ENCODE measurements at regions not wholly inside any gene's neighbourhood (a gene's known extent, or its start where the extent isn't known, plus 50 kb on each side); places are given as distances from the start of the nearest gene placed in this dataset.

DNA sequence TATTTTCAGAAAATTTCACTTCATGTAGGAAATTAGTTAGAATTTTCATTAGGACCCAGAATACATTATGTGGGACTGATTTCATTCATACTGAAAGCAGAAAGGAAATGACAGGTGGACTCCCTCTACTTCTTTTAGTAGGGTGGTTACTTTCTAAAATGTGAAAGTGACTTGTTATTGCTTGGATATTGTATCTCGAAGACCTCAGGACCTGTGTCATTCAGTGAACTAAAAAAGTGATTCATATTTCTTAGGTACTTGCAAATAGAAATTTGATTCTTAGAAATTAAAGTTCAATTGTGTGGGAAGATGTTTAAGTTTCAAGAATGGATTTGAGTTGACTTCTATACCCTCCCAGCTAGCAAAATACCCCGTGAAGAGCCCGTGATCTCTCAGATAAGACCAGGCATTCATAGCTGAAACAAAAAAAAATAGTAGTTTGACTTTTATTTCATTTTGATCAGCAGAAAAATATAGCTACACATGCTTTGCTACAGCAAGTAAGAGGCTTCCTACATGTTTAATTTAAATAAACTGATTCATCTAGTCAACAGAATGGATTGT is 1037.1 kb downstream of the GATA3 start:
- no peak for ATAC-seq
- no peak for TF ChIP-seq RARB (CRISPR knock-in tag; IDR thresholded peaks at IDR 0.05)
- TF ChIP-seq TOX (CRISPR knock-in tag; IDR thresholded peaks at IDR 0.05; ENCODE audit: borderline replicate concordance): no peak
- no peak for TF ChIP-seq ZC3H10 (CRISPR knock-in tag; IDR thresholded peaks at IDR 0.05)
- TF ChIP-seq PPARA (CRISPR knock-in tag; IDR thresholded peaks at IDR 0.05; ENCODE audit: borderline replicate concordance): no peak
- TF ChIP-seq ESRRG (CRISPR knock-in tag; IDR thresholded peaks at IDR 0.05): no peak
- TF ChIP-seq BACH2 (CRISPR knock-in tag; IDR thresholded peaks at IDR 0.05; ENCODE audit: borderline replicate concordance): no peak
- no peak for TF ChIP-seq ZNF70 (CRISPR knock-in tag; IDR thresholded peaks at IDR 0.05)
- no peak for TF ChIP-seq PATZ1 (CRISPR knock-in tag; IDR thresholded peaks at IDR 0.05; ENCODE audit: borderline replicate concordance)
- TF ChIP-seq ZFP30 (CRISPR knock-in tag; IDR thresholded peaks at IDR 0.05): no peak
- TF ChIP-seq, protein P1, sequence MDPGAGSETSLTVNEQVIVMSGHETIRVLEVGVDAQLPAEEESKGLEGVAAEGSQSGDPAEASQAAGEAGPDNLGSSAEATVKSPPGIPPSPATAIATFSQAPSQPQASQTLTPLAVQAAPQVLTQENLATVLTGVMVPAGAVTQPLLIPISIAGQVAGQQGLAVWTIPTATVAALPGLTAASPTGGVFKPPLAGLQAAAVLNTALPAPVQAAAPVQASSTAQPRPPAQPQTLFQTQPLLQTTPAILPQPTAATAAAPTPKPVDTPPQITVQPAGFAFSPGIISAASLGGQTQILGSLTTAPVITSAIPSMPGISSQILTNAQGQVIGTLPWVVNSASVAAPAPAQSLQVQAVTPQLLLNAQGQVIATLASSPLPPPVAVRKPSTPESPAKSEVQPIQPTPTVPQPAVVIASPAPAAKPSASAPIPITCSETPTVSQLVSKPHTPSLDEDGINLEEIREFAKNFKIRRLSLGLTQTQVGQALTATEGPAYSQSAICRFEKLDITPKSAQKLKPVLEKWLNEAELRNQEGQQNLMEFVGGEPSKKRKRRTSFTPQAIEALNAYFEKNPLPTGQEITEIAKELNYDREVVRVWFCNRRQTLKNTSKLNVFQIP (CRISPR knock-in tag; IDR thresholded peaks at IDR 0.05; ENCODE audit: borderline replicate concordance, low read depth): no peak
- TF ChIP-seq ZNF8 (CRISPR knock-in tag; IDR thresholded peaks at IDR 0.05): no peak
- TF ChIP-seq SNAI2 (CRISPR knock-in tag; IDR thresholded peaks at IDR 0.05): no peak
- TF ChIP-seq, protein P2, sequence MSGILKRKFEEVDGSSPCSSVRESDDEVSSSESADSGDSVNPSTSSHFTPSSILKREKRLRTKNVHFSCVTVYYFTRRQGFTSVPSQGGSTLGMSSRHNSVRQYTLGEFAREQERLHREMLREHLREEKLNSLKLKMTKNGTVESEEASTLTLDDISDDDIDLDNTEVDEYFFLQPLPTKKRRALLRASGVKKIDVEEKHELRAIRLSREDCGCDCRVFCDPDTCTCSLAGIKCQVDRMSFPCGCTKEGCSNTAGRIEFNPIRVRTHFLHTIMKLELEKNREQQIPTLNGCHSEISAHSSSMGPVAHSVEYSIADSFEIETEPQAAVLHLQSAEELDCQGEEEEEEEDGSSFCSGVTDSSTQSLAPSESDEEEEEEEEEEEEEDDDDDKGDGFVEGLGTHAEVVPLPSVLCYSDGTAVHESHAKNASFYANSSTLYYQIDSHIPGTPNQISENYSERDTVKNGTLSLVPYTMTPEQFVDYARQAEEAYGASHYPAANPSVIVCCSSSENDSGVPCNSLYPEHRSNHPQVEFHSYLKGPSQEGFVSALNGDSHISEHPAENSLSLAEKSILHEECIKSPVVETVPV (CRISPR knock-in tag; IDR thresholded peaks at IDR 0.05): no peak
- TF ChIP-seq TCF4 (CRISPR knock-in tag; IDR thresholded peaks at IDR 0.05; ENCODE audit: borderline replicate concordance): no peak
- no peak for TF ChIP-seq CSDC2 (CRISPR knock-in tag; IDR thresholded peaks at IDR 0.05)

- TF ChIP-seq, protein P1 (CRISPR knock-in tag; IDR thresholded peaks at IDR 0.05; ENCODE audit: borderline replicate concordance, low read depth): no peak
- TF ChIP-seq ZFP3 (CRISPR knock-in tag; IDR thresholded peaks at IDR 0.05) (no peak), TSHZ2 (CRISPR knock-in tag; IDR thresholded peaks at IDR 0.05) (no peak), ZNF70 (CRISPR knock-in tag; IDR thresholded peaks at IDR 0.05) (no peak), OSR1 (CRISPR knock-in tag; IDR thresholded peaks at IDR 0.05) (no peak)
- ATAC-seq: no peak
These were observed 1041.8 kb downstream of the GATA3 start for GRCh38 chr10:9096288-9096687.

- TF ChIP-seq ZNF70 (CRISPR knock-in tag; IDR thresholded peaks at IDR 0.05) (no peak), TCF4 (CRISPR knock-in tag; IDR thresholded peaks at IDR 0.05; ENCODE audit: borderline replicate concordance) (no peak), PATZ1 (CRISPR knock-in tag; IDR thresholded peaks at IDR 0.05; ENCODE audit: borderline replicate concordance) (no peak), ZC3H10 (CRISPR knock-in tag; IDR thresholded peaks at IDR 0.05) (no peak), ZNF565 (CRISPR knock-in tag; conservative IDR thresholded peaks at IDR 0.05; ENCODE audit: low read depth) (no peak), ZNF8 (CRISPR knock-in tag; IDR thresholded peaks at IDR 0.05) (no peak), ISL1 (CRISPR knock-in tag; IDR thresholded peaks at IDR 0.05) (0 out of 2 replicates have a peak, but pooled peaks have one; percentile 11)
- ATAC-seq: no peak
These were observed 1042.9 kb downstream of the GATA3 start for GRCh38 chr10:9097206-9097990.
